Vagina (tissue), 2 donors: ENCODE measurements at regions not wholly inside any gene's neighbourhood (a gene's known extent, or its start where the extent isn't known, plus 50 kb on each side); places are given as distances from the start of the nearest gene placed in this dataset.

Experiments used
- CTCF ChIP-seq, 3 experiments: fragments of 450-650 bp in 2 of 3; fragments of 200-600 bp in 1 of 3; sonication (generic) in 1 of 3; IDR thresholded peaks; one replicate each; pipeline ENCODE4 v1.5.1; 2017 to 2019; ENCODE audit warnings: antibody characterized with exemption in 3 of 3, mild to moderate bottlenecking in 2 of 3, moderate library complexity in 2 of 3
- POLR2A ChIP-seq, 2 donors: fragments of 450-650 bp; IDR thresholded peaks; one replicate each; pipeline ENCODE4 v1.6.1; 2017; ENCODE audit warnings: antibody characterized with exemption in 2 of 2, mild to moderate bottlenecking in 2 of 2, moderate library complexity in 2 of 2
- POLR2AphosphoS5 ChIP-seq, 2 donors: sonication (generic); formaldehyde crosslinking; IDR thresholded peaks; one replicate each; pipeline ENCODE4 v1.9.0; 2017; ENCODE audit warnings: antibody characterized with exemption in 2 of 2, mild to moderate bottlenecking in 2 of 2, low read depth in 1 of 2; ENCODE audit not compliant: insufficient read depth in 1 of 2

GRCh38 chr2:207478572-207478971, 51.2 kb upstream of the CREB1 start:
- no peak for TF ChIP-seq POLR2AphosphoS5 (IDR thresholded peaks at IDR 0.05; ENCODE audit: insufficient read depth in 1 of 2, low read depth in 1 of 2)
- no peak for TF ChIP-seq CTCF (IDR thresholded peaks at IDR 0.05)
- no peak for TF ChIP-seq POLR2A (IDR thresholded peaks at IDR 0.05)
